Femur (tissue), 1 donor: ENCODE measurements at regions not wholly inside any gene's neighbourhood (a gene's known extent, or its start where the extent isn't known, plus 50 kb on each side); places are given as distances from the start of the nearest gene placed in this dataset.

Experiments used
- DNase-seq: peaks from one replicate; pipeline ENCODE4 v3.0.0-alpha.2; 2017

- no peak for DNase-seq
These were observed 65.8 kb downstream of the ETAA1 start for GRCh38 chr2:67462738-67463496.

GRCh38 chr2:67463810-67464209, 66.7 kb downstream of the ETAA1 start:
- no peak for DNase-seq

- no peak for DNase-seq
These were observed 68.5 kb downstream of the ETAA1 start for GRCh38 chr2:67465623-67466022.

- no peak for DNase-seq
These were observed 69.6 kb downstream of the ETAA1 start for GRCh38 chr2:67466734-67467133.

GRCh38 chr2:67471681-67472080, 74.5 kb downstream of the ETAA1 start:
- no peak for DNase-seq

GRCh38 chr2:67476809-67477790, 80.0 kb downstream of the ETAA1 start:
- peak; percentile 34 for DNase-seq

- no peak for DNase-seq
These were observed 82.1 kb downstream of the ETAA1 start for GRCh38 chr2:67479261-67479660.

- DNase-seq = no peak
These were observed 88.3 kb downstream of the ETAA1 start for GRCh38 chr2:67485431-67485830.

- DNase-seq = no peak
These were observed 89.1 kb downstream of the ETAA1 start for GRCh38 chr2:67486041-67486796.

GRCh38 chr2:67487993-67488392, 90.9 kb downstream of the ETAA1 start:
- no peak for DNase-seq

GRCh38 chr2:67489396-67489795, 92.3 kb downstream of the ETAA1 start:
- no peak for DNase-seq

GRCh38 chr2:67498931-67499330, 101.8 kb downstream of the ETAA1 start:
- no peak for DNase-seq

GRCh38 chr2:67499989-67500388, 102.9 kb downstream of the ETAA1 start:
- DNase-seq = no peak

GRCh38 chr2:67500541-67500940, 103.4 kb downstream of the ETAA1 start:
- DNase-seq = no peak

- DNase-seq = no peak
These were observed 105.4 kb downstream of the ETAA1 start for GRCh38 chr2:67502346-67503065.

GRCh38 chr2:67503066-67503795, 106.1 kb downstream of the ETAA1 start:
- no peak for DNase-seq

GRCh38 chr2:67510745-67511144, 113.6 kb downstream of the ETAA1 start:
- DNase-seq = no peak

GRCh38 chr2:67514515-67514914, 117.4 kb downstream of the ETAA1 start:
- DNase-seq = no peak

- no peak for DNase-seq
These were observed 117.9 kb downstream of the ETAA1 start for GRCh38 chr2:67515056-67515455.

- DNase-seq = no peak
These were observed 118.4 kb downstream of the ETAA1 start for GRCh38 chr2:67515538-67515937.

- no peak for DNase-seq
These were observed 119.2 kb downstream of the ETAA1 start for GRCh38 chr2:67516362-67516761.
